ENCODE measurements at regions not wholly inside any gene's neighbourhood (a gene's known extent, or its start where the extent isn't known, plus 50 kb on each side); places are given as distances from the start of the nearest gene placed in this dataset.
A peak's percentile ranks its signal among the peaks of the same experiment; 100 is the strongest.

GRCh38 chr9:13603921-13604320 is 324.4 kb upstream of the MPDZ start:
- no peak for DNase-seq (ENCODE audit: low read depth, low spot score)

GRCh38 chr9:13598738-13599137 is 319.2 kb upstream of the MPDZ start:
- peak; percentile 42 for DNase-seq (ENCODE audit: low read depth, low spot score)

- DNase-seq (ENCODE audit: low read depth, low spot score), result no peak
Observed at GRCh38 chr9:13597427-13597826, 317.9 kb upstream of the MPDZ start.

- DNase-seq (ENCODE audit: low read depth, low spot score), result no peak
Observed at GRCh38 chr9:13597004-13597403, 317.5 kb upstream of the MPDZ start.

- DNase-seq (ENCODE audit: low read depth, low spot score), result no peak
Observed at GRCh38 chr9:13596383-13596970, 317.0 kb upstream of the MPDZ start.

GRCh38 chr9:13590996-13591395 is 311.5 kb upstream of the MPDZ start:
- no peak for DNase-seq (ENCODE audit: low read depth, low spot score)

GRCh38 chr9:13589034-13589737 is 309.7 kb upstream of the MPDZ start:
- DNase-seq (ENCODE audit: low read depth, low spot score), result no peak

GRCh38 chr9:13588151-13589033 is 308.9 kb upstream of the MPDZ start:
- no peak for DNase-seq (ENCODE audit: low read depth, low spot score)

GRCh38 chr9:13587571-13587970 is 308.1 kb upstream of the MPDZ start:
- DNase-seq (ENCODE audit: low read depth, low spot score), result no peak

- DNase-seq (ENCODE audit: low read depth, low spot score), result no peak
Observed at GRCh38 chr9:13586587-13587374, 307.3 kb upstream of the MPDZ start.

GRCh38 chr9:13580760-13581159 is 301.3 kb upstream of the MPDZ start:
- no peak for DNase-seq (ENCODE audit: low read depth, low spot score)

- no peak for DNase-seq (ENCODE audit: low read depth, low spot score)
Observed at GRCh38 chr9:13580131-13580530, 300.6 kb upstream of the MPDZ start.

- DNase-seq (ENCODE audit: low read depth, low spot score), result no peak
Observed at GRCh38 chr9:13576101-13576500, 296.6 kb upstream of the MPDZ start.

- peak; percentile 24 for DNase-seq (ENCODE audit: low read depth, low spot score)
Observed at GRCh38 chr9:13575558-13575957, 296.1 kb upstream of the MPDZ start.

- DNase-seq (ENCODE audit: low read depth, low spot score), result no peak
Observed at GRCh38 chr9:13570068-13570974, 290.8 kb upstream of the MPDZ start.

GRCh38 chr9:13569602-13570067 is 290.1 kb upstream of the MPDZ start:
- DNase-seq (ENCODE audit: low read depth, low spot score), result no peak

- peak; percentile 46 for DNase-seq (ENCODE audit: low read depth, low spot score)
Observed at GRCh38 chr9:13568841-13569601, 289.5 kb upstream of the MPDZ start.

GRCh38 chr9:13568405-13568804 is 288.9 kb upstream of the MPDZ start:
- DNase-seq (ENCODE audit: low read depth, low spot score), result peak; percentile 23

GRCh38 chr9:13567833-13568232 is 288.3 kb upstream of the MPDZ start:
- DNase-seq (ENCODE audit: low read depth, low spot score), result no peak

GRCh38 chr9:13557746-13558145 is 278.3 kb upstream of the MPDZ start:
- no peak for DNase-seq (ENCODE audit: low read depth, low spot score)
